ENCODE measurements at regions not wholly inside any gene's neighbourhood (a gene's known extent, or its start where the extent isn't known, plus 50 kb on each side); places are given as distances from the start of the nearest gene placed in this dataset.

DNA sequence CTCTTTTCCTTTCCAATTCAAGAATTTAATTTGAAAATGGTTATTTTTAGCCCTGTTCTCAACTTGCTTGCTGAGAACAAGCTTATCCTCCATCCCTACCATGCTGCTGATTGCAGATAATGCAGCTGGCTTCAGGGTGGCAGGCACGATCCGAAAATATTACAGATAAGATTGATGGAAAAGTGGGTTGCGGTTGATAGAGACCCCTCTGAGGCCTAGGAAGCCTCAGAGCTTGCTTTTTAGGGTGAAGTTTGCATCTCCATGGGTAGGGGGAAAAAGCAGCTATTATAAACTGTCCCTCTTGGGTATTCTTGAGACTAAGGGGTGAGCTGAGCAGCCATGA, 116.5 kb upstream of the GOT2 start:
- TF ChIP-seq, protein P1, sequence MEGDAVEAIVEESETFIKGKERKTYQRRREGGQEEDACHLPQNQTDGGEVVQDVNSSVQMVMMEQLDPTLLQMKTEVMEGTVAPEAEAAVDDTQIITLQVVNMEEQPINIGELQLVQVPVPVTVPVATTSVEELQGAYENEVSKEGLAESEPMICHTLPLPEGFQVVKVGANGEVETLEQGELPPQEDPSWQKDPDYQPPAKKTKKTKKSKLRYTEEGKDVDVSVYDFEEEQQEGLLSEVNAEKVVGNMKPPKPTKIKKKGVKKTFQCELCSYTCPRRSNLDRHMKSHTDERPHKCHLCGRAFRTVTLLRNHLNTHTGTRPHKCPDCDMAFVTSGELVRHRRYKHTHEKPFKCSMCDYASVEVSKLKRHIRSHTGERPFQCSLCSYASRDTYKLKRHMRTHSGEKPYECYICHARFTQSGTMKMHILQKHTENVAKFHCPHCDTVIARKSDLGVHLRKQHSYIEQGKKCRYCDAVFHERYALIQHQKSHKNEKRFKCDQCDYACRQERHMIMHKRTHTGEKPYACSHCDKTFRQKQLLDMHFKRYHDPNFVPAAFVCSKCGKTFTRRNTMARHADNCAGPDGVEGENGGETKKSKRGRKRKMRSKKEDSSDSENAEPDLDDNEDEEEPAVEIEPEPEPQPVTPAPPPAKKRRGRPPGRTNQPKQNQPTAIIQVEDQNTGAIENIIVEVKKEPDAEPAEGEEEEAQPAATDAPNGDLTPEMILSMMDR (IDR thresholded peaks at IDR 0.05; ENCODE audit: low read depth, low read length, poor library complexity, severe bottlenecking) = no peak
- no peak for TF ChIP-seq EZH2phosphoT487 (IDR thresholded peaks at IDR 0.05; ENCODE audit: borderline replicate concordance, low read length)

All from DOHH2 (cell line).